Cardiac muscle cell (in vitro differentiated cells and primary cell): ENCODE measurements at regions not wholly inside any gene's neighbourhood (a gene's known extent, or its start where the extent isn't known, plus 50 kb on each side); places are given as distances from the start of the nearest gene placed in this dataset.
A peak's percentile ranks its signal among the peaks of the same experiment; 100 is the strongest.
"Not testable (repeated sequence)": the region's sequence is repeated elsewhere in the genome, so short reads cannot be mapped to it uniquely, and the experiment has no call there.

Source experiments
- DNase-seq, 2 donors: peaks; one replicate each; pipeline versions ENCODE4 v3.0.0 to v3.0.0-alpha.2; 2010 to 2017; ENCODE audit warnings: low read depth in 1 of 2, low spot score in 1 of 2
- H3K27ac ChIP-seq: fragments of 200-600 bp; sonication (generic); 2 replicates; pipeline ENCODE4 v1.5.1; 2016
- H3K27me3 ChIP-seq: fragments of 200-600 bp; sonication (generic); 2 replicates; pipeline ENCODE4 v1.6.0; 2016; ENCODE audit warnings: control low read depth
- H3K36me3 ChIP-seq: fragments of 200-600 bp; sonication (generic); 2 replicates; pipeline ENCODE4 v1.5.1; 2016; ENCODE audit warnings: control low read depth
- H3K4me1 ChIP-seq: fragments of 200-600 bp; sonication (generic); 2 replicates; pipeline ENCODE4 v1.8.1; 2017; ENCODE audit warnings: low read depth, mild to moderate bottlenecking, mixed run types
- H3K4me3 ChIP-seq: fragments of 200-600 bp; sonication (generic); 2 replicates; pipeline ENCODE4 v1.5.1; 2016; ENCODE audit warnings: mild to moderate bottlenecking
- H3K9me3 ChIP-seq: fragments of 200-600 bp; sonication (generic); 2 replicates; pipeline ENCODE4 v1.5.1; 2017; ENCODE audit warnings: low read depth, mild to moderate bottlenecking, control low read depth

GRCh38 chr2:131606366-131606765 lies 78.7 kb downstream of the CCDC74A start:
- H3K9me3 ChIP-seq, DNase-seq, H3K4me3 ChIP-seq, H3K27ac ChIP-seq, H3K4me1 ChIP-seq, H3K27me3 ChIP-seq, H3K36me3 ChIP-seq: not testable (repeated sequence)

GRCh38 chr2:131607056-131607455 lies 79.4 kb downstream of the CCDC74A start:
- peak in 1 of 2 donors; percentile 11 for DNase-seq
- not testable (repeated sequence) for H3K9me3 ChIP-seq

GRCh38 chr2:131614539-131614938 lies 86.9 kb downstream of the CCDC74A start:
- H3K4me3 ChIP-seq, DNase-seq, H3K27me3 ChIP-seq, H3K36me3 ChIP-seq, H3K27ac ChIP-seq, H3K4me1 ChIP-seq, H3K9me3 ChIP-seq: not testable (repeated sequence)

More at GRCh38 chr2:131607056-131607455, 79.4 kb downstream of the CCDC74A start:
- not testable (repeated sequence) for H3K27ac ChIP-seq, H3K27me3 ChIP-seq, H3K4me1 ChIP-seq, H3K36me3 ChIP-seq, H3K4me3 ChIP-seq

GRCh38 chr2:131618320-131618719 lies 90.6 kb downstream of the CCDC74A start:
- not testable (repeated sequence) for H3K4me1 ChIP-seq, H3K9me3 ChIP-seq, H3K27ac ChIP-seq, H3K4me3 ChIP-seq, H3K27me3 ChIP-seq, H3K36me3 ChIP-seq, DNase-seq

- H3K4me1 ChIP-seq, H3K27ac ChIP-seq: not testable (repeated sequence)
These were observed 95.2 kb downstream of the CCDC74A start for GRCh38 chr2:131622874-131623273.

GRCh38 chr2:131626011-131626410 lies 98.3 kb downstream of the CCDC74A start:
- H3K27ac ChIP-seq, H3K36me3 ChIP-seq, DNase-seq, H3K4me3 ChIP-seq, H3K4me1 ChIP-seq, H3K27me3 ChIP-seq, H3K9me3 ChIP-seq: not testable (repeated sequence)

More at GRCh38 chr2:131622874-131623273, 95.2 kb downstream of the CCDC74A start:
- H3K36me3 ChIP-seq, H3K9me3 ChIP-seq, H3K4me3 ChIP-seq, H3K27me3 ChIP-seq, DNase-seq: not testable (repeated sequence)

GRCh38 chr2:131626565-131626964 lies 98.9 kb downstream of the CCDC74A start:
- not testable (repeated sequence) for H3K4me1 ChIP-seq, H3K4me3 ChIP-seq, DNase-seq, H3K9me3 ChIP-seq, H3K36me3 ChIP-seq, H3K27ac ChIP-seq, H3K27me3 ChIP-seq

GRCh38 chr2:131627777-131628176 lies 100.1 kb downstream of the CCDC74A start:
- DNase-seq: not testable (repeated sequence)

GRCh38 chr2:131631648-131632047 lies 104.0 kb downstream of the CCDC74A start:
- not testable (repeated sequence) for H3K4me1 ChIP-seq, H3K27me3 ChIP-seq, H3K9me3 ChIP-seq, H3K36me3 ChIP-seq, H3K27ac ChIP-seq, H3K4me3 ChIP-seq, DNase-seq

More at GRCh38 chr2:131627777-131628176, 100.1 kb downstream of the CCDC74A start:
- not testable (repeated sequence) for H3K36me3 ChIP-seq, H3K27me3 ChIP-seq, H3K4me3 ChIP-seq, H3K27ac ChIP-seq, H3K9me3 ChIP-seq, H3K4me1 ChIP-seq

GRCh38 chr2:131633405-131633804 lies 105.7 kb downstream of the CCDC74A start:
- not testable (repeated sequence) for H3K4me1 ChIP-seq, H3K27ac ChIP-seq, H3K4me3 ChIP-seq, H3K36me3 ChIP-seq, H3K27me3 ChIP-seq, H3K9me3 ChIP-seq, DNase-seq

- not testable (repeated sequence) for DNase-seq, H3K9me3 ChIP-seq, H3K27ac ChIP-seq, H3K4me1 ChIP-seq, H3K4me3 ChIP-seq, H3K36me3 ChIP-seq, H3K27me3 ChIP-seq
These were observed 106.4 kb downstream of the CCDC74A start for GRCh38 chr2:131633827-131634695.
